HTERT RPE-1 (cell line): ENCODE measurements at regions not wholly inside any gene's neighbourhood (a gene's known extent, or its start where the extent isn't known, plus 50 kb on each side); places are given as distances from the start of the nearest gene placed in this dataset.

ENCODE experiments used
- in situ Hi-C: fragments of 300-500 bp; cut with MboI; formaldehyde crosslinking; loops from 4 replicates; pipeline ENCODE4 v1.14.3; 2020; ENCODE audit warnings: low sequenced_read_pairs

DNA sequence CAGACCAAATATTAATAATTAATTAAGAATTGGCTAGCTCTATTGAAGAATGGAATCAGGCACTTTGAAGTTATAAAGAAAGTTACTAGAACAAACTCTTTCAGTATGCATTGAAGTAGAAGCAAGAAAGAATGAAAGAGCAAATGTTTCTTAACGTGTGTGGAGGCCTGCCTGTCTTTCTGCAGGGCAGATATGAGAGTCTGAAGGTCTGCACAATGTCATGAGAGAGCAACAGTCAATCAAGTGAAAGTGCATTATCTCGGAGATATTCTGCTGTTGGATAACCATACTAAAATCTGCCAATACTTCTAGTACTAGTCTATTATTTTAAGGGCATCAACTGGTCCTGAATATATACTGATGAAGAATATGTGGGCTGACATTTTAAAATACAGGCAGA, 1270.8 kb downstream of the ZPLD1 start:
- in situ Hi-C loops: no loop called here

DNA sequence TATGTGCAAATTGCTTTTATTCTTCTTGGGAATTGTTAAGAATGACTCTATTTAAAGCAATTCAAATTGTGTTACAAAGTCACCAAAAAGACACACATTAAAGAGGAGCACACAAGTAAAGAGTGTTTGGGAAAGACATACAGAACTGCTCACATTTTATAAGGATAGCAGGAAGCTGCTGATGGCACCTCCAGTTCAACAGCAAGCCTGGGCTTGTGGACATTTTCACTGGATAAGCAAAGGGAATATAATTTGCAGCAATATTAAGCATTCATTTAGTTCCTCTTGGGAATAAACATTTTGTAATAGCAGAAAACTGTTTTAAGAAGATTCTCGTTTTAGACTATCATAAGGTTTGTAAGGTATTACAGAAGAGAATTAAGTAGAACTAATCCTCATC, 1271.9 kb downstream of the ZPLD1 start:
- in situ Hi-C loops: no loop called here

DNA sequence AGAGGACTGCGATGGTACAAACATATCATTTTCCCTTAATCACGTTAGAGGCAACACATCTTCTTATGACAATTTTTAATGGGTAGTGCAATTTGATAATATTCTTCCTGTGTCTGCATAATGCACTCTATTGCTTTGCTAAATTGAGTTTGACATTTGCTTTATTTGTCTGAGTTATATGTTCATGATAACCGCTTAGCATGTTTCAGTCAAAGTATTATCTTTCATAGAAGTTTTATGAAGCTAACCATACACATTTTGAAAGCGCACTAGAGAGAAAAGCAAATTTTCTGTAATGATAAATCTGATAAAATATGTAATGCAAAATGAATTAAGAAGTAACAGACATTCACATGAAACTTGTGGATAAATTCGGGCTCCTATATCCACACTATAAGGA, 1276.9 kb downstream of the ZPLD1 start:
- in situ Hi-C loops: no loop called here

DNA sequence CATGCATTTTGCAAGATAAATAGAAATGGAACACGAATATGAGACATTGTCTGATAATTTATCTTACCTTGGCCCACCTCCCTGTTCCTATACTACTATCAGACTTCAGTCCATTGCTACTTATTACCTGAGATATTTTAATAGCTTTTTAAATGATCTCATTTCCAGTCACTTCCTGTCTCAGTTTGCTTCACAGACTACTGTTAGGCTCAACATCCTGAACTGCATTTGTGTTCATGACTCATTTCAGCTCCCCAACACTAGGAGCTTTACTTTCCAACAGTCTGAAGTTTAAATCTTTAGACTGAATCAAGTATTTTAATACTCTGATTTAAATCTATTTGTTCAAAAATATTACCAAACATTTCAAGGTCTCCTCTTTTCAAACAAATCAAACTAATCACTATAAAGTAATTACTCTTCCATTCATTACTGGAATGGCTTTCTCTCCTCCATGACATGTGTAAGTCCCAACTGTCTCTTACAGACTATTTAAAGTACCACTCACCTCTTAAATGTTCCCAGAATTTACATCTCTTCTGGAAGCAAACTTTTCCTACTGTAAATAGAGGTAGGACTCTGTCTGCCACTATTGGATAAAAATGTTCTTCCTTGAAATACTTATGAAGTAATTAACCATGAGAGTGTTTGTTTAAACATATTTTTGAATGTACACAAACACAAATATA, 1277.6 kb downstream of the ZPLD1 start:
- in situ Hi-C loops: no loop called here

DNA sequence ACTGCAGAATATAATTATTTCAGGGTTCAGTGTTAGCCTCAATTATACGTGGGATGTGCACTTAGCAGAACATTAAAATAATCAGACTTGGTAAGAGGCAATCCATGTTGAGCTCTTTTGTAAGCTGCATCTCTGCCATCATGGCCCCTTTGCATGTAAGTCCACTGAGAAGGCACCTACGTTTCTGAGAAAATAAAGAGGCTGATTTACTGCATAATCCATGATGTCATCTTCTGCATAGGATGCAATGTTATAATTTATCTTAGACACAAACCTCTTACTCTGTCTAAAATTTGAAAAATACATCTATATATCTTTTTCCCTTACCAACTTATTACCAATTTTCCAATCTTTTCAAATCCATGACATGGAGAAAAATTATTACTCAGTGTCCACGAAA, 1294.7 kb downstream of the ZPLD1 start:
- in situ Hi-C loops: no loop called here

DNA sequence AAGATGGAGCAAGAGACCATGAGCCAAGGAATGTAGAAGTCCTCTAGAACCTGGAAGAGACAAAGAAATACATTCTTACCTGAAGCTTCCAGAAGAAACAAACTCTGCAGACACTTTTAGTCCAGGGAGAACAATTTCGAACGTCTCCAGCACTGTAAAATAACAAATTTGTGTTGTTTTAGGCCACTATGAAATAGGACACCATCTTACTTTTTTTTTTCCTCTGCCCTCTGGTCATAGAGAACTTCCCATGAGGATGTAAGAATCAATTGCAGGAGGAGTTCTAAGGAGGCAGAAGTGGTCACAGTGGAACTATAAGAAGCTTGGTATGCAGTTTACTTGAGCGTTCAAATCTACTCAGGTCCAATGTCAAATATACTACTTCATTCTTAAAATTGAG, 1295.9 kb downstream of the ZPLD1 start:
- in situ Hi-C loops: no loop called here

DNA sequence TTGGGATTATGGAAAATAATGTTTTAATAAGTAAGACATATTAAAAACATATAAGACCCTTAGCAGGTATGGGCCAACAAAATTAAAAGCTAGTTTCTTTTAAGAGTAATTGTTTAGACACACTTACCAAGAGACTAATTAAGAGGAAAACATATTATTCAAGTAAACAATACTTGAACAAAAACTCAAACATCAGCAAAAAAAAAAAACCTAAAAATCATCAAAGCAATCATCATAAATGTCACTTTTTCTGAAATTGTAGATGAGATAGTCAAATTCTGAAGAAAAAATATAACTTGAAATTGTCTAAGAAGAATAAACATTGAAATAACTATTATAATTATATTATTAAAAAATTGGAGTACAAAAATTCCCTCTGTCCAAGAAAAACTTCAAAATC, 1318.2 kb downstream of the ZPLD1 start:
- in situ Hi-C loops: no loop called here

DNA sequence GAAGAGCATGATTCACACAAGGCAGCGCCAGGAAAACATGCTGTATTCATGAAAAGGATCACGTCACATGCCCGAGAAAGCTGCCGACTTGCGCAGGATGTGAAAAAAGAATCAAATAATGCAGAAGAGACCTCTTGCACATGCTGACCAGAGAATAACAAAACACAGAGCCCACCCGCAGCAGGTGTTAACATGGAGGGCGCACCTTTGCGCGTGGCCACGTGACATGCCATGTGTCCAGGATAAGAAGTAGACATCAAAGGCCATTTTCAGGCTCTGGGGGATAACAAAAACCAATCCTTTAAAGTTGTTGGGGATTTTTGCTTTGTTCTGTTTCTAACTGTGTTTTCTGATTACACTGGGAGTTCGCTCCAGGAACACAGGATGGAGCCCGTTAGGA, 1332.8 kb downstream of the ZPLD1 start:
- in situ Hi-C loops: no loop called here

DNA sequence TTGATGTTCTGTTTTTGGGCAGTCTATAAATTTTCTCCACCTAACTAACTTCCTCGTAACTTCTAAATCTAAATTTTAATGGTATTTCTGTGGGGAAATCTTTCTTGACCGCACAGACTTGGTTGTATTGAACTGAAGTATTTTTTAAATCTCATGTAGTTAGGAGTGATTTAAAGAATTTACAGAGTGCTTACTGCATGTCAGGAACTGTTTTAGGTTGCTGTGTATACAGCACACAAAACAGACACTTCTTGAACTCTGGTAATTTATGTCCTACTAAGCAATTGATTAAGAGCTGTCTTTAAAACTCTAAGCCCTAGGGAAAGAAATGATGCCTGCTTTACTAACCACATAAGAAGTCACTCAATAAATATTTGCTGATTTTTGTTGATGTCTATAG, 1350.2 kb downstream of the ZPLD1 start:
- in situ Hi-C loops: no loop called here

DNA sequence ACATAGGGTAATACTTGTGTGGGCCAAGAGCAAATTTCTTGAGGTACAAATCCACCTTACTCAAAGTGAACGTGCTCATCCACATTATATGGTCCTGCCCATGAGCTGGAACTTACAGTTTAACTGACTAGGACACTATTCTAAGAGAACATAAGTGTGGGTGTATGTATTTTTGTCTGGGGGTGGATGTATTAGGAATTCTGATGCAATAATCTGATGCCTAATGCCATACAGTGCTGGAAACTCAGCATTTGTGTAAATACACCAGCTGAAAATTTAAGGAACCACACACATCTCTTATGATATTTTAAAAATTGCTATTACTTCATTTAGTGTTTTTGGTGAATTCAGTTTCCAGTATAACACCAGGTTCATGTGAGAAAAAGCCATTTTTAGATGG, 1350.7 kb downstream of the ZPLD1 start:
- in situ Hi-C loops: no loop called here

DNA sequence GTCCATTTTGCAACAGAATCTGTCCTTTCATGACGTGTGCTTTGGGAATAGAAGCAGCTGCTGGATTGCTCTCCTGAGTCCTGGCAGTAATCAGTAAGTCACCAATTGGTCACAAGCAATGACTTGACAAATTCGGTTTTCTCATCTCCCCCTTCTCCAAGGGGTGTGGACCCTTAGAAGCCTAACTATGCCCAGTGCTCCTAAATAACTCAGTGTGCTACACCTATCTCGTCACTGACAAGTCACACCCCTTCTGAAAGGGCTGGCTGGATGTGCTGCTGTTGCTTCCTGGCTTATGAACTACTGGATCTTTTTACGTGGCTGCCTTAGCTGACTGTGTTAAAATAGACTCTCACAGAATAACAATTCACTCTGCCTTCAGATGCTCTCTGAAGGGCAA, 1351.5 kb downstream of the ZPLD1 start:
- in situ Hi-C loops: no loop called here

DNA sequence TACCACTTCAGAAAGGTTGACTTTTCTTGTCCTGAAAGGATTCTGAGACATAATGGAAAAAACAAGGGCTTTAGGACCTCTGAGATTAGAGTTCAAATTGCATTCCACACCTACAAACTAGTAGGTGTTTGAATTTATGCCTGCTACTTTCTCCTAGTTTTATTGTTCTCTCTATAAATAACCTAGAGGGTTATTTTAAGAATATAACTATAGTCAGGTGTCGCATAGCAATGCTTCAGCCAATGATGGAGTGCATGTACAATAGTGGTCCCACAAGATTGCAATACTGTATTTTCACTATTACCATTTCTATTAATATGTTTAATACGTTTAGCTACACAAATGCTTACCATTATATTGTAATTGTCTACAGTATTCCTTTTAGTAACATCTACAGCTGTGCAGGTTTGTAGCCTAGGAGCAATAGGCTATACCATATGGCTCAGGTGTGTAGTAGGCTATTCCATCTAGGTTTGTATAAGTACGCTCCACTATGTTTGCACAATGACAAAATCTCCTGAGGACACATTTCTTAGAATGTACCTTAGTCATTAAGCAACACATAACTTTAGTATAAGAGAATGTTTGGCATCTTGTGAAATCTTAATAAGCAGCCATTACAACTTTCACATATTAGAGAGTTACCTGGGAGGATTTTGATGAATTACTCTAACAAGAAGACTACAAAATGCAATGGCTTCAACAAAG, 1352.5 kb downstream of the ZPLD1 start:
- in situ Hi-C loops: no loop called here

DNA sequence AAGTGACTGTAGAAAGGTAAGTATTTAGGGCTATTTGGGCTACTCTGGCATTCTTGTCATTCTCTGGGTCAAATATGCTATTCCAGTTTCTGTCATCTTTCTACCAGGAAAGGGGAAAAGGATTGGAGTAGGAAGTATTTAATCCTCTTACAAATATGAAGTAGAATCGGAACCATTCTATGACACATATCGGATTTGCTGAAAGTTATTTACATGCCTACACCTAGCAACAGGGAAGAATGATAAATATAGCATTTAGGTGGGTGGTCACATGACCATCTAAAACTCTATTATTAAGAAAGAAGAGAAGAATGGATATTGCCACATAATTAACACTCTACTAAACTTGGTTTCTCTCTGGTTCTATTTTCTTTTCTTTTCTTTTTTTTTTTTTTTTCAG, 1353.1 kb downstream of the ZPLD1 start:
- in situ Hi-C loops: no loop called here

DNA sequence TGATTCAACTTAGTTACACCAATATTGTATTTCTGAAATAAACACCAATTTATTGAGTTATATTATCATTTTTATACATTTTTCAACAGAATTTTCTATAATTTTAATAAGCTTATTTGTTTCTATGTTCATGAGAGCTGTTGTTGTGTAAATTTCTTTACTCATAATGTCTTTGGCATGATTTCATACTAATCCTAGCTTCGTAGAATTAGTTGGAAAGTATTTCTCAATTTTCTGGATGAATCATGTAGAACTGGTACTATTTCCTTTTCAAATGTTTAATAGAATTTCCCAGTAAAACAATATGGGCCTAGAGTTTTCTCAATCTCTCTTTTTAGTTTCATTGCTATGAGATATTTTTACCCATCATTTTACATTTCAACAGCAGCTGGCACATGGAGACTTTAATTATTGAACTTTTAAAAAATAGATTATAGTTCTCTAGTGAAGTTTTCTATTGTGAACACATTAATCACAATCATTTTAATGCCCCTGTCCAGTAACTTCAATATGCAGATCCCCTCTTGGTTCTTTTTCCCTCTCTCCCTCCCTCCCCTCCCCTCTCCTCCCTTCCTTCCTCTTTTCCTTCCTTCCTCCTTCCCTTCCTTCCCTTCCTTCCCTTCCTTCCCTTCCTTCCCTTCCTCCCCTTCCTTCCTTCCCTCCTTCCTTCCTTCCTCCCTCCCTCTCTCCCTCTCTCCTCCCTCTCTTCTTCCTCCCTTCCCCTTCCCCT, 1357.1 kb downstream of the ZPLD1 start:
- in situ Hi-C loops: no loop called here

DNA sequence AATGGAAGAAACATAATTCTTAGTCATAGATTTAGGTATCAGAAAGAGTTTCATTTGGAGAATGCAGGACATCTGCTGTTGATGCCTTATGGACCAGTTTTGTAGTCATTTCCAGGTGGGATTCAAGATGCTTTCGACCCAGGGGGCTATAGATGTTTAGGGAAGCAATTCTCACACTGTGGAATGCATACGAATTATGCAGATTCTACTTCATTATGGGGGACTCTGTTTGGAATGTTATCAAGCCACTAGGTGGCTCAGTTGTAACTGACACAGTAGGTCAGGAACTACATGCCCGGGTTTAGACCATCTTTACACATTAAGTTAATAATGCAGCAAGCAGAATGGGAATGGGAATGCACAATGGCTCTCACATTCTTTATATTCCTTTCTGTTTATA, 1359.8 kb downstream of the ZPLD1 start:
- in situ Hi-C loops: no loop called here

DNA sequence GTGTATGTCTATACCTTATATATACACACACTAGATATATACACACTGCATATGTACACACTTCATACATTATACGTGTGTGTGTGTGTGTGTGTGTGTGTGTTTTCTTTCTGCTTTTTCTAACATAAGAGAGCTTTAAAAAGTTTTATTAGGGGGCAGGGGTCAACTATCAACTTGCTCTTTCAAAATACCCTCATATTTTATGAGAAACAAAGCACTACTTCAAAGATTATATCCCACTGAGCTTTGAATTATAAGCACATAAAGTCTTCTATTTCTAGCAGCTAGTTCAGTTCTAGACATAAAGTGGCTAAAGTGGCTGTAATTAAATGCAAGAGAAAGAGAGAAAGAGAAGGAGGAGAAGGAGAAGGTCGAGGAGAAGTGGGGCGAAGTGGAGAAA, 1361.3 kb downstream of the ZPLD1 start:
- in situ Hi-C loops: no loop called here

DNA sequence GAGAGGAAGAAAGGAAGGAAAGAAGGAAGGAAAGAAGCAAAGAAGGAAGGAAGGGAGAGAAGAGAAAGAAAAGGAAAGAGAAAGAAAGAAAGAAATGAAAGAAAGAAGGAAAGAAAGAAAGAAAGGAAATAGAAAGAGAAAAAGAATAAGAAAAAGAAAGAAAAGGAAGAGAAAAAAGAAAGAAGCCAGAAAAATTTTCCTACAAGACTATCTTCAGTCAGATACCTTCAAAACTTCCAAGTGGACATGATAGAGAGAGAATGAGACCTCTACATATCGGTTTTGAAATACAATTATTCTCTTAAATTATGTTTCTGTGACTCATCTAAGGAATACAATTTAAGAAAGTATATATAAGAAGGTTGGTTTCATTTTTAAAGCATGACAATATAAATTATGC, 1369.0 kb downstream of the ZPLD1 start:
- in situ Hi-C loops: no loop called here

DNA sequence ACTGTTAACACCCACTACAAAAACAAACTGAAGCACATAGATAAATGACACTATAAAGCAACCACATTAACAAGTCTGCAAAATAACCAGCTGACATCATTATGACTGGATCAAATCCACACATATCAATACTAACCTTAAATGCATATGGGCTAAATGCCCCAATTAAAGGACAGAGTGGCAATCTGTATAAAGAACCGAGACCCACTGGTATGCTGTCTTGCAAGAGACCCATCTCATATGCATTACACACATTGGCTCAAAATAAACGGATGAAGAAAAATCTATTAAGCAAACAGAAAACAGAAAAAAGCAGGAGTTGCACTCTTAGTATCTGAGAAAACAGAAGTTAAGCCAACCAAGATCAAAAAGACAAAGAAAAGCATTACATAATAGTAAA, 1375.4 kb downstream of the ZPLD1 start:
- in situ Hi-C loops: no loop called here

DNA sequence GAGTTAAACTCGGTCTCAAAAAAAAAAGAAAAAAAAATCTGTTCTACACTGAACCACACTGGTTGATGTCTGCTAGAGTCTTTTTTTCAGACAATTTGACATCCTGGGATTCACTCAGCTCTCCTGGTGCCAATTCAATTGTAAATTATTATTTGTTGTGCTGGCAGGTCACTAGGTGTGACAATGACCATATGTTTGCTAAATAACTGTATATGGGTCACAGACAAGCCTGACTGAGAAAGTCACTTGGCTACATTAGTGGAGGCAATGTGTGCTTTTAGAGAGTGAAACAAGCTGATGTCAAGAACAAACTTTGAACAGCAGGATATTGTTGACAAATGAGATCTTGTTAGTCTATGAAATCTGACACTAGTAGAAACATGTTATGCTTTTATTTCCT, 1379.1 kb downstream of the ZPLD1 start:
- in situ Hi-C loops: no loop called here

DNA sequence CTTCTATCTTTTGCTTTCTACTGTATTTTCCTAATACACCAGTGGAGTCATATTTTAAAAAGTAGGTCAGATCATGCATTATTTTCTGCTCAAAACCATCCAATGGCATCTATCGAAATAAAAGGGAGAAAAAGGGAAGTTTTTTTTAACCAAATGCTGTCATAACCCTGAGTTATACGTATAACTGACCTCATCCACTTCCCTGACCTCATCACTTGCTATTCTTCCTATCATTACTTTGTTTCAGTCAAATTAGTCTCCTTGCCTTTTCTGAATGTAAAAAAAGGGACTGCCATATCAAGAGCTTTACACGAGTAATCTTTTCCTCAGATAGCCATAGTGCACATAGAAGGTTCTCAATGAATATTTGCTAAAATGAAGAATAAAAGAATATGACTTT, 1383.6 kb downstream of the ZPLD1 start:
- in situ Hi-C loops: no loop called here

DNA sequence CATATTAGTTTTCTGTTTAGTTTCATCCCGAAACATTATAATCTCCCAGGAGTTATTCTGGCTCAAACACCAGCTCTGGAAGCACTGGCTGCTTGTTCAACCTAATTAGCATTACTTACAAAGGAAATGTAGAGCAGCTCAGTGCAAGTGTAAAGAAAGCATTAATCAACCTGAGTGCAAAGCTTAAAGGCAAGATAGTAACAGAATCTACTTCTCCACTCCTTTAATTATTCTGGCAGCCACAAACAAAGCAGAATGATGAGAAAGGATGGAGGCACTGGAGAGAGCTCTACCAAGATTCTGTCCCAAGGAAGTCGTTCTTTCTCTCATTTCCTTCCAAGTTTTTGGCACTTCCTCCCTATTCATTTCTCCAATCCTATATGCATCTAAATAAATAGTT, 1384.0 kb downstream of the ZPLD1 start:
- in situ Hi-C loops: no loop called here

DNA sequence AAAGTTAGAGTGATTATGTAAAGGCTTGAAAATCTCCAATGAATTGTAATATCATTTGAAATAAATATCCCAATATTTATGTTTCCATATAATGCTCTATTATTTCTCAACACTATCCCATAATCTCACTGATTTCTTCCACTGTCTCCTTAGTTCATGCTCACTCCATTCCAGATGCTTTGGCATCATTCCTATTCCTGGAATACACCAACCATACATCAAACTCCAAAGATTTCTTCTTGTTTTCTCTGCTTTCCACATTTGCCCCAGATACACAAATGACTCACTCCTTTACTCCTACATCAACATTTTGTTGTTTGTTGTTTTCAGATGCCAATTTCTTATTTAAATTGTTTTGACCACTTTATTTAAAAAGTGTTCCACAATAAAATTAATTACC, 1390.8 kb downstream of the ZPLD1 start:
- in situ Hi-C loops: no loop called here
